ENCODE measurements at regions not wholly inside any gene's neighbourhood (a gene's known extent, or its start where the extent isn't known, plus 50 kb on each side); places are given as distances from the start of the nearest gene placed in this dataset.

- no peak for TF ChIP-seq CTCF (IDR thresholded peaks at IDR 0.05)
- no peak for TF ChIP-seq POLR2A (IDR thresholded peaks at IDR 0.05)
- no peak for TF ChIP-seq POLR2AphosphoS5 (IDR thresholded peaks at IDR 0.05)
- TF ChIP-seq EP300 (IDR thresholded peaks at IDR 0.05), result no peak
These were observed 93.0 kb upstream of the ARGLU1 start for GRCh38 chr13:106660746-106661625.
